WI38 (cell line): ENCODE measurements at regions not wholly inside any gene's neighbourhood (a gene's known extent, or its start where the extent isn't known, plus 50 kb on each side); places are given as distances from the start of the nearest gene placed in this dataset.

Experiments
- H3K4me3 ChIP-seq: 2 replicates; pipeline ENCODE4 v1.5.1; 2011; ENCODE audit warnings: low read depth, mild to moderate bottlenecking, control low read depth, low read length
- TF ChIP-seq, protein P1 (sequence below): IDR thresholded peaks from 2 replicates; pipeline ENCODE4 v1.5.1; 2012; ENCODE audit warnings: low read depth, mild to moderate bottlenecking, control low read depth, low read length

GRCh38 chr12:91973813-91974212 lies 171.8 kb downstream of the BTG1 start:
- TF ChIP-seq, protein P1, sequence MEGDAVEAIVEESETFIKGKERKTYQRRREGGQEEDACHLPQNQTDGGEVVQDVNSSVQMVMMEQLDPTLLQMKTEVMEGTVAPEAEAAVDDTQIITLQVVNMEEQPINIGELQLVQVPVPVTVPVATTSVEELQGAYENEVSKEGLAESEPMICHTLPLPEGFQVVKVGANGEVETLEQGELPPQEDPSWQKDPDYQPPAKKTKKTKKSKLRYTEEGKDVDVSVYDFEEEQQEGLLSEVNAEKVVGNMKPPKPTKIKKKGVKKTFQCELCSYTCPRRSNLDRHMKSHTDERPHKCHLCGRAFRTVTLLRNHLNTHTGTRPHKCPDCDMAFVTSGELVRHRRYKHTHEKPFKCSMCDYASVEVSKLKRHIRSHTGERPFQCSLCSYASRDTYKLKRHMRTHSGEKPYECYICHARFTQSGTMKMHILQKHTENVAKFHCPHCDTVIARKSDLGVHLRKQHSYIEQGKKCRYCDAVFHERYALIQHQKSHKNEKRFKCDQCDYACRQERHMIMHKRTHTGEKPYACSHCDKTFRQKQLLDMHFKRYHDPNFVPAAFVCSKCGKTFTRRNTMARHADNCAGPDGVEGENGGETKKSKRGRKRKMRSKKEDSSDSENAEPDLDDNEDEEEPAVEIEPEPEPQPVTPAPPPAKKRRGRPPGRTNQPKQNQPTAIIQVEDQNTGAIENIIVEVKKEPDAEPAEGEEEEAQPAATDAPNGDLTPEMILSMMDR = no peak
- H3K4me3 ChIP-seq = no peak overlapping the region

GRCh38 chr12:91972896-91973295 lies 172.8 kb downstream of the BTG1 start:
- TF ChIP-seq, protein P1 = no peak
- no peak overlapping the region for H3K4me3 ChIP-seq

- no peak overlapping the region for H3K4me3 ChIP-seq
- TF ChIP-seq, protein P1 = no peak
Observed at GRCh38 chr12:91968777-91969171, 176.9 kb downstream of the BTG1 start.

GRCh38 chr12:91968076-91968776 lies 177.4 kb downstream of the BTG1 start:
- no peak overlapping the region for H3K4me3 ChIP-seq
- TF ChIP-seq, protein P1 = no peak

GRCh38 chr12:91967590-91967989 lies 178.1 kb downstream of the BTG1 start:
- no peak overlapping the region for H3K4me3 ChIP-seq
- TF ChIP-seq, protein P1 = no peak

DNA sequence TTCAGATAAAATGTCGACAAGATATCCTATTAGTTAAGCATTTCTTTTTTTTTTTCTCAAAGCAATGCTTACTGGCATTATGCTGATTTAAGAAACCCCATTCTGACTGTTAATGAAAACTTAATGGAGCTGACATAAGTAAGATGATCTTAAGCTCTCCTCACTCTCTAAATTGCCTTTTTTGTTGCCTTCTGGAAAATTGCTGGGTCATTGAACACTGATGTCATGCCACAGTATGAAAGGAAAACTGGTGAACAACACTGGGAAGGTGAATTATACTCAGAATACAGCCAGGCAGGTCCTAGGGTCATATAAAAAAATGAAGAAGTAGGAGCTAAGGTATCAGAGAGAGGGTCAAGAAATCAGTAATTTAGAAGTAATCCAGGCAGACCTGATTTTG lies 179.9 kb downstream of the BTG1 start:
- no peak overlapping the region for H3K4me3 ChIP-seq
- TF ChIP-seq, protein P1 = no peak

- TF ChIP-seq, protein P1 = no peak
Observed at GRCh38 chr12:91964501-91964900, 181.1 kb downstream of the BTG1 start.

More at GRCh38 chr12:91964501-91964900, 181.1 kb downstream of the BTG1 start:
- no peak overlapping the region for H3K4me3 ChIP-seq
